GM23338 (cell line): ENCODE measurements at regions not wholly inside any gene's neighbourhood (a gene's known extent, or its start where the extent isn't known, plus 50 kb on each side); places are given as distances from the start of the nearest gene placed in this dataset.

Experiments used
- ATAC-seq: fragments of 200-7000 bp; cut with Tn5 transposase; 3 replicates; pipeline ENCODE4 v1.9.1; 2020
- DNase-seq: peaks from one replicate; pipeline ENCODE4 v3.0.0-alpha.2; 2015; ENCODE audit warnings: low spot score
- H2AFZ ChIP-seq: fragments of 200-600 bp; sonication (generic); 2 replicates; pipeline ENCODE4 v1.8.0; 2016; ENCODE audit warnings: antibody characterized with exemption, mild to moderate bottlenecking, moderate library complexity
- H3F3A ChIP-seq: fragments of 200-600 bp; sonication (generic); replicated peaks from 2 replicates; pipeline ENCODE4 v1.8.0; 2017; ENCODE audit warnings: antibody characterized with exemption, mixed run types, low read depth
- H3K27ac ChIP-seq: fragments of 200-600 bp; sonication (generic); 2 replicates; pipeline ENCODE4 v1.6.1; 2016; ENCODE audit warnings: low read depth
- H3K27me3 ChIP-seq: fragments of 200-600 bp; sonication (generic); 2 replicates; pipeline ENCODE4 v1.8.0; 2016; ENCODE audit warnings: mild to moderate bottlenecking, mixed run types, moderate library complexity; ENCODE audit not compliant: insufficient read depth
- H3K36me3 ChIP-seq: fragments of 200-600 bp; sonication (generic); 2 replicates; pipeline ENCODE4 v1.8.0; 2016; ENCODE audit warnings: mild to moderate bottlenecking; ENCODE audit not compliant: insufficient read depth
- H3K4me1 ChIP-seq: fragments of 200-600 bp; sonication (generic); 2 replicates; pipeline ENCODE4 v1.8.0; 2016; ENCODE audit warnings: mild to moderate bottlenecking, moderate library complexity; ENCODE audit not compliant: insufficient read depth
- H3K4me2 ChIP-seq: fragments of 200-600 bp; sonication (generic); 2 replicates; pipeline ENCODE4 v1.7.1; 2017; ENCODE audit warnings: mixed run types
- H3K4me3 ChIP-seq: fragments of 200-600 bp; sonication (generic); 2 replicates; pipeline ENCODE4 v1.6.1; 2016; ENCODE audit warnings: mixed run types
- H3K79me2 ChIP-seq: fragments of 200-600 bp; sonication (generic); replicated peaks from 2 replicates; pipeline ENCODE4 v1.8.0; 2017; ENCODE audit warnings: mild to moderate bottlenecking; ENCODE audit not compliant: insufficient read depth
- H3K9me2 ChIP-seq: fragments of 200-600 bp; sonication (generic); 2 replicates; pipeline ENCODE4 v1.8.0; 2017; ENCODE audit not compliant: insufficient read depth
- H4K20me1 ChIP-seq: fragments of 200-600 bp; sonication (generic); replicated peaks from 2 replicates; pipeline ENCODE4 v1.8.0; 2017; ENCODE audit warnings: mild to moderate bottlenecking; ENCODE audit not compliant: insufficient read depth
- H3K27ac Mint-ChIP-seq: 2 replicates; pipeline ENCODE4 v1.8.0; 2020; ENCODE audit warnings: inconsistent platforms, mild to moderate bottlenecking, moderate library complexity, mixed read lengths
- H3K27me3 Mint-ChIP-seq: 3 replicates; pipeline ENCODE4 v1.8.0; 2022; ENCODE audit warnings: low read depth, mild to moderate bottlenecking, moderate library complexity, mixed read lengths, inconsistent platforms; ENCODE audit not compliant: insufficient read depth, poor library complexity
- H3K36me3 Mint-ChIP-seq: 3 replicates; pipeline ENCODE4 v1.8.0; 2021; ENCODE audit warnings: low read depth, mild to moderate bottlenecking, inconsistent platforms, moderate library complexity, mixed read lengths
- H3K4me1 Mint-ChIP-seq: 3 replicates; pipeline ENCODE4 v1.8.0; 2020; ENCODE audit warnings: mild to moderate bottlenecking, inconsistent platforms, mixed read lengths
- H3K4me3 Mint-ChIP-seq: 3 replicates; pipeline ENCODE4 v1.8.0; 2021; ENCODE audit warnings: moderate library complexity, mild to moderate bottlenecking, inconsistent platforms, mixed read lengths
- H3K9me3 Mint-ChIP-seq: 3 replicates; pipeline ENCODE4 v1.8.0; 2020; ENCODE audit warnings: moderate library complexity, mild to moderate bottlenecking, inconsistent platforms, mixed read lengths
- CTCF ChIP-seq, 2 experiments: fragments of 200-600 bp in 1 of 2; sonication (generic) in 1 of 2; conservative IDR thresholded peaks; 2 replicates each; pipeline versions ENCODE4 v1.5.1 to v1.6.1; 2016 to 2017; ENCODE audit warnings: antibody characterized with exemption in 2 of 2, low read depth in 2 of 2, mild to moderate bottlenecking in 2 of 2, moderate library complexity in 1 of 2
- EZH2 ChIP-seq: fragments of 200-600 bp; sonication (generic); IDR thresholded peaks from one replicate; pipeline ENCODE4 v1.8.0; 2017; ENCODE audit warnings: antibody characterized with exemption, mild to moderate bottlenecking, low read depth; ENCODE audit not compliant: unreplicated experiment
- EZH2phosphoT487 ChIP-seq: fragments of 200-600 bp; sonication (generic); IDR thresholded peaks from one replicate; pipeline ENCODE4 v1.8.1; 2018; ENCODE audit warnings: antibody characterized with exemption; ENCODE audit not compliant: unreplicated experiment
- JUNB ChIP-seq: IDR thresholded peaks from one replicate; pipeline ENCODE4 v1.6.1; 2016; ENCODE audit warnings: antibody characterized with exemption; ENCODE audit not compliant: unreplicated experiment
- NANOG ChIP-seq: IDR thresholded peaks from 2 replicates; pipeline ENCODE4 v1.6.1; 2016; ENCODE audit warnings: antibody characterized with exemption, borderline replicate concordance
- STAT1 ChIP-seq: IDR thresholded peaks from one replicate; pipeline ENCODE4 v1.6.1; 2016; ENCODE audit warnings: antibody characterized with exemption; ENCODE audit not compliant: unreplicated experiment
- ZNF114 ChIP-seq: fragments of 250-450 bp; sonication (Bioruptor Pico); IDR thresholded peaks from 2 replicates; pipeline ENCODE4 v1.5.0; 2020; ENCODE audit warnings: mild to moderate bottlenecking, moderate library complexity
- ZNF331 ChIP-seq: fragments of 250-450 bp; sonication (Bioruptor Pico); IDR thresholded peaks from 2 replicates; pipeline ENCODE4 v1.5.0; 2020; ENCODE audit warnings: low read depth, mild to moderate bottlenecking, moderate library complexity
- ZNF462 ChIP-seq: fragments of 250-450 bp; sonication (Bioruptor Pico); IDR thresholded peaks from 2 replicates; pipeline ENCODE4 v1.5.0; 2020; ENCODE audit warnings: mild to moderate bottlenecking, moderate library complexity
- TF ChIP-seq, protein P1 (sequence below): IDR thresholded peaks from 2 replicates; pipeline ENCODE4 v1.6.1; 2016; ENCODE audit warnings: antibody characterized with exemption

- H3K9me2 ChIP-seq: peaks cover 22% of the 10 kb centered on the region
- H2AFZ ChIP-seq: peak overlapping the region; percentile 20; the same call in 1 of the 2 replicates
- DNase-seq (no peak), ATAC-seq (no peak)
- H3K27ac Mint-ChIP-seq: 0 out of 2 replicates have a peak overlapping the region, but pooled peaks have one; percentile 4
- no peaks in the 10 kb centered on the region for H3K36me3 ChIP-seq
- peaks cover 11% of the 10 kb centered on the region; the same call in 1 of the 2 replicates for H3K4me1 ChIP-seq
- peaks cover 13% of the 10 kb centered on the region for H3K4me1 Mint-ChIP-seq
- no peak overlapping the region for H3K4me3 ChIP-seq
- H3K27me3 ChIP-seq: no peaks in the 10 kb centered on the region
- H3F3A ChIP-seq: no peaks in the 10 kb centered on the region
- no peaks in the 10 kb centered on the region for H3K27me3 Mint-ChIP-seq
- H3K36me3 Mint-ChIP-seq: no peaks in the 10 kb centered on the region
- peaks cover 8% of the 10 kb centered on the region for H3K9me3 Mint-ChIP-seq
- no peak overlapping the region for H3K27ac ChIP-seq
- no peak overlapping the region for H3K4me3 Mint-ChIP-seq
- H4K20me1 ChIP-seq: no peaks in the 10 kb centered on the region
- H3K4me2 ChIP-seq: no peak overlapping the region
- H3K79me2 ChIP-seq: no peaks in the 10 kb centered on the region
- TF ChIP-seq EZH2 (no peak), ZNF462 (no peak), STAT1 (no peak), CTCF (conservative IDR thresholded peaks at IDR 0.05; ENCODE audit: low read depth in 2 of 2) (no peak), NANOG (no peak), JUNB (no peak), ZNF114 (CRISPR knock-in tag) (no peak), EZH2phosphoT487 (no peak), ZNF331 (CRISPR knock-in tag) (no peak)
- TF ChIP-seq, protein P1, sequence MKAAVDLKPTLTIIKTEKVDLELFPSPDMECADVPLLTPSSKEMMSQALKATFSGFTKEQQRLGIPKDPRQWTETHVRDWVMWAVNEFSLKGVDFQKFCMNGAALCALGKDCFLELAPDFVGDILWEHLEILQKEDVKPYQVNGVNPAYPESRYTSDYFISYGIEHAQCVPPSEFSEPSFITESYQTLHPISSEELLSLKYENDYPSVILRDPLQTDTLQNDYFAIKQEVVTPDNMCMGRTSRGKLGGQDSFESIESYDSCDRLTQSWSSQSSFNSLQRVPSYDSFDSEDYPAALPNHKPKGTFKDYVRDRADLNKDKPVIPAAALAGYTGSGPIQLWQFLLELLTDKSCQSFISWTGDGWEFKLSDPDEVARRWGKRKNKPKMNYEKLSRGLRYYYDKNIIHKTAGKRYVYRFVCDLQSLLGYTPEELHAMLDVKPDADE: no peak
Measured at GRCh38 chr21:35692311-35692710, 368.0 kb downstream of the SETD4 start.
